PC-9 (cell line): ENCODE measurements at regions not wholly inside any gene's neighbourhood (a gene's known extent, or its start where the extent isn't known, plus 50 kb on each side); places are given as distances from the start of the nearest gene placed in this dataset.

Experiments used
- EZH2 ChIP-seq: fragments of 200-600 bp; sonication (generic); IDR thresholded peaks from 2 replicates; pipeline ENCODE4 v1.8.0; 2017; ENCODE audit warnings: antibody characterized with exemption, low read depth
- TF ChIP-seq, protein P1 (sequence below): fragments of 200-600 bp; sonication (generic); conservative IDR thresholded peaks from 2 replicates; pipeline ENCODE4 v1.6.1; 2017; ENCODE audit warnings: mixed run types, antibody characterized with exemption, mild to moderate bottlenecking, moderate library complexity

DNA sequence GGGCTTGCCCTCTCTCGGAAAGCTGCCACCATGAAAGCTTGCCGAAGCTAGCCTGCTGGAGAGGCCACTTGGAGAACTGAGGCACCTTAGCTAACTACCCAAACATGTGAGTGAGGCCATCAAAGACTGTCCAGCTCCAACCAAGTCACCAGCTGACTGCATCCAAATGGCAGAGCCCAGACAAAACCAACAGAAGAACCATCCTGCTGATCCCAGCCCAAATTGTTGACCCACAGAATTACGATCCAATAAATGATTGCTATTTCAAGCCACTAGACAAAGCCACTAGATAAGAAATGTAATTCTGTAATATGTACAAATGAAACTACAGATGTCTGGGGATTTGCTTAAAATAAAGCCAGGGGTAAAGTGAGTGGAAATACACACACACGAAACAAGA lies 109.8 kb upstream of the TRPM1 start:
- TF ChIP-seq, protein P1, sequence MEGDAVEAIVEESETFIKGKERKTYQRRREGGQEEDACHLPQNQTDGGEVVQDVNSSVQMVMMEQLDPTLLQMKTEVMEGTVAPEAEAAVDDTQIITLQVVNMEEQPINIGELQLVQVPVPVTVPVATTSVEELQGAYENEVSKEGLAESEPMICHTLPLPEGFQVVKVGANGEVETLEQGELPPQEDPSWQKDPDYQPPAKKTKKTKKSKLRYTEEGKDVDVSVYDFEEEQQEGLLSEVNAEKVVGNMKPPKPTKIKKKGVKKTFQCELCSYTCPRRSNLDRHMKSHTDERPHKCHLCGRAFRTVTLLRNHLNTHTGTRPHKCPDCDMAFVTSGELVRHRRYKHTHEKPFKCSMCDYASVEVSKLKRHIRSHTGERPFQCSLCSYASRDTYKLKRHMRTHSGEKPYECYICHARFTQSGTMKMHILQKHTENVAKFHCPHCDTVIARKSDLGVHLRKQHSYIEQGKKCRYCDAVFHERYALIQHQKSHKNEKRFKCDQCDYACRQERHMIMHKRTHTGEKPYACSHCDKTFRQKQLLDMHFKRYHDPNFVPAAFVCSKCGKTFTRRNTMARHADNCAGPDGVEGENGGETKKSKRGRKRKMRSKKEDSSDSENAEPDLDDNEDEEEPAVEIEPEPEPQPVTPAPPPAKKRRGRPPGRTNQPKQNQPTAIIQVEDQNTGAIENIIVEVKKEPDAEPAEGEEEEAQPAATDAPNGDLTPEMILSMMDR, result no peak
- no peak for TF ChIP-seq EZH2
